CD4-positive, alpha-beta memory T cell (primary cell): ENCODE measurements at regions not wholly inside any gene's neighbourhood (a gene's known extent, or its start where the extent isn't known, plus 50 kb on each side); places are given as distances from the start of the nearest gene placed in this dataset.

Experiments used
- CTCF ChIA-PET: fragments of 350-600 bp; sonication (Branson Sonifier 250); formaldehyde crosslinking; loops from one replicate; lab custom pipeline; 2021; ENCODE audit warnings: inconsistent platforms; ENCODE audit not compliant: partially characterized antibody; lab: Charles Lee
- POLR2A ChIA-PET: fragments of 350-600 bp; sonication (Branson Sonifier 250); formaldehyde crosslinking; loops from one replicate; lab custom pipeline; 2021; ENCODE audit not compliant: partially characterized antibody; lab: Charles Lee
- DNase-seq, 5 donors: peaks; one replicate each; pipeline versions ENCODE4 v3.0.0 to v3.0.0-alpha.2; 2020 to 2022; ENCODE audit warnings: mixed read lengths in 1 of 5
- H3K27ac ChIP-seq: one replicate; pipeline ENCODE4 v1.7.0; 2013; ENCODE audit warnings: low read depth, low read length
- H3K27me3 ChIP-seq: 2 replicates; pipeline ENCODE4 v1.7.0; 2013; ENCODE audit warnings: mild to moderate bottlenecking, low read length, moderate library complexity; ENCODE audit not compliant: insufficient read depth
- H3K36me3 ChIP-seq: 2 replicates; pipeline ENCODE4 v1.7.0; 2013; ENCODE audit warnings: mild to moderate bottlenecking, low read length, moderate library complexity; ENCODE audit not compliant: insufficient read depth
- H3K4me1 ChIP-seq: 2 replicates; pipeline ENCODE4 v1.7.0; 2013; ENCODE audit warnings: mild to moderate bottlenecking, low read length, moderate library complexity; ENCODE audit not compliant: insufficient read depth
- H3K4me3 ChIP-seq, 2 donors: one replicate each; pipeline ENCODE4 v1.7.0; 2013; ENCODE audit warnings: low read length in 2 of 2, mild to moderate bottlenecking in 1 of 2
- H3K9me3 ChIP-seq, 2 donors: one replicate each; pipeline ENCODE4 v1.7.0; 2013; ENCODE audit warnings: low read length in 2 of 2, control low read depth in 1 of 2; ENCODE audit not compliant: control insufficient read depth in 1 of 2
- H3K27ac Mint-ChIP-seq, 7 donors: one replicate each; pipeline ENCODE4 v1.8.0; 2020 to 2021; ENCODE audit warnings: mixed read lengths in 7 of 7, mild to moderate bottlenecking in 6 of 7, inconsistent platforms in 3 of 7, moderate library complexity in 3 of 7
- H3K27me3 Mint-ChIP-seq, 2 donors: one replicate each; pipeline ENCODE4 v1.8.0; 2020 to 2021; ENCODE audit warnings: mixed read lengths in 2 of 2
- H3K36me3 Mint-ChIP-seq, 2 donors: one replicate each; pipeline ENCODE4 v1.8.0; 2020 to 2021; ENCODE audit warnings: mixed read lengths in 2 of 2, inconsistent platforms in 1 of 2, mild to moderate bottlenecking in 1 of 2
- H3K4me1 Mint-ChIP-seq, 4 donors: one replicate each; pipeline ENCODE4 v1.8.0; 2020 to 2021; ENCODE audit warnings: mixed read lengths in 4 of 4, mild to moderate bottlenecking in 1 of 4
- H3K4me3 Mint-ChIP-seq, 8 donors: one replicate each; pipeline ENCODE4 v1.8.0; 2020 to 2021; ENCODE audit warnings: mixed read lengths in 8 of 8, mild to moderate bottlenecking in 7 of 8, moderate library complexity in 6 of 8, inconsistent platforms in 3 of 8
- H3K9me3 Mint-ChIP-seq, 8 donors: one replicate each; pipeline ENCODE4 v1.8.0; 2020 to 2021; ENCODE audit warnings: mixed read lengths in 8 of 8, mild to moderate bottlenecking in 5 of 8, inconsistent platforms in 3 of 8, moderate library complexity in 1 of 8
- intact Hi-C: fragments of 100-400 bp; cut with micrococcal nuclease; formaldehyde crosslinking; loops from one replicate; pipeline ENCODE4 v1.15.1; 2023

DNA sequence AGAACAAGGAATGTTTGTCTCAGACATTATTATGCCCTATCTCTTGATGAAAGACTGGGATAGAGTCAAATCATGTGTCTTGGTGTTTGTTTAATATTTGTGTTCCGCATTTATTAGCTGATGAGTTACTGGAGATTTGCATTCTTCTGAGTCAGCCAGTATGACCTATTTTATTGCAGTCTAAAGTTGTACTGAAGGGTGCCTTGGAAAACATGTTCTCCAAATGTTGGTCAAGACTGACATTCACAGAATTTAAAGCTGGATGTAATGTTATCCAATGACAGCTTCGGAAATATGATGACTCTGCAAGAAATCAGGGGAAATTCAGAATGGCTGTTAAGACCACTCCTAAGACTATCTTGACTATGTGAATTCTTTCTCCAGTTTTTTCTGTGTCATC is 134.0 kb downstream of the KCNRG start:
- no peaks in the 10 kb centered on the region for H3K36me3 Mint-ChIP-seq
- no peak overlapping the region for H3K4me3 ChIP-seq
- H3K36me3 ChIP-seq: no peaks in the 10 kb centered on the region
- H3K27ac ChIP-seq: no peak overlapping the region
- ChIA-PET CTCF (interaction anchor here (1.0 to 1.4 kb wide), 2 partner anchors 23 to 152 kb away, joined by 3 to 4 read pairs; partner anchors contain the start of gene TRIM13), POLR2A (interaction anchor here (0.9 to 1.3 kb wide), 3 partner anchors 20 to 67 kb away, joined by 3 to 4 read pairs (median 4); no protein-coding TSS in a partner anchor)
- H3K4me1 Mint-ChIP-seq: peaks cover 17 to 27% (median 22%) of the 10 kb centered on the region in 4 donors
- no peaks in the 10 kb centered on the region for H3K27me3 Mint-ChIP-seq
- H3K9me3 Mint-ChIP-seq: peaks cover 0 to 2% (median 0%) of the 10 kb centered on the region in 8 donors
- DNase-seq: no peak
- H3K9me3 ChIP-seq: no peaks in the 10 kb centered on the region
- H3K27me3 ChIP-seq: no peaks in the 10 kb centered on the region
- intact Hi-C loops: no loop called here
- H3K27ac Mint-ChIP-seq: no peak overlapping the region
- peaks cover 26% of the 10 kb centered on the region for H3K4me1 ChIP-seq
- no peak overlapping the region for H3K4me3 Mint-ChIP-seq

GRCh38 chr13:50149932-50150331 is 134.7 kb downstream of the KCNRG start:
- Mint-ChIP-seq H3K9me3 (peaks cover 0 to 2% (median 0%) of the 10 kb centered on the region in 8 donors), H3K4me3 (no peak overlapping the region), H3K27me3 (no peaks in the 10 kb centered on the region), H3K27ac (no peak overlapping the region), H3K4me1 (peaks cover 17 to 27% (median 22%) of the 10 kb centered on the region in 4 donors), H3K36me3 (no peaks in the 10 kb centered on the region)
- intact Hi-C loops: loop anchor here (5.0 kb wide), 1 partner anchor 87 kb away; no protein-coding TSS in a partner anchor
- Histone ChIP-seq H3K27me3 (no peaks in the 10 kb centered on the region), H3K27ac (no peak overlapping the region), H3K36me3 (no peaks in the 10 kb centered on the region), H3K4me1 (peaks cover 26% of the 10 kb centered on the region), H3K9me3 (no peaks in the 10 kb centered on the region), H3K4me3 (no peak overlapping the region)
- ChIA-PET POLR2A (interaction anchor here (0.9 to 1.3 kb wide), 3 partner anchors 21 to 67 kb away, joined by 3 to 4 read pairs (median 4); no protein-coding TSS in a partner anchor), CTCF (interaction anchor here (1.0 to 1.4 kb wide), 2 partner anchors 24 to 153 kb away, joined by 3 to 4 read pairs; partner anchors contain the start of gene TRIM13)
- no peak for DNase-seq

- Histone ChIP-seq H3K27ac (peak overlapping the region; percentile 8), H3K9me3 (no peaks in the 10 kb centered on the region), H3K27me3 (no peaks in the 10 kb centered on the region), H3K4me3 (peak overlapping the region; percentile 25 to 27), H3K4me1 (peaks cover 26% of the 10 kb centered on the region), H3K36me3 (no peaks in the 10 kb centered on the region)
- Mint-ChIP-seq H3K36me3 (no peaks in the 10 kb centered on the region), H3K27me3 (no peaks in the 10 kb centered on the region), H3K9me3 (peaks cover 0 to 2% (median 0%) of the 10 kb centered on the region in 8 donors), H3K4me1 (peaks cover 17 to 27% (median 22%) of the 10 kb centered on the region in 4 donors), H3K27ac (peak overlapping the region; percentile 49 to 88 (median 81)), H3K4me3 (peak overlapping the region; percentile 72 to 94 (median 84))
- CTCF ChIA-PET: interaction anchor here (0.7 to 1.6 kb wide), 2 partner anchors 21 to 67 kb away, joined by 3 to 4 read pairs; no protein-coding TSS in a partner anchor
- DNase-seq: peak in 2 of 5 donors; percentile 8 to 19
- POLR2A ChIA-PET: interaction anchor here (0.5 to 2.3 kb wide), 5 partner anchors 21 to 84 kb away, joined by 3 to 23 read pairs (median 7); no protein-coding TSS in a partner anchor
- intact Hi-C loops: loop anchor here (2.0 to 5.0 kb wide), 2 partner anchors 27 to 85 kb away; no protein-coding TSS in a partner anchor
Observed at GRCh38 chr13:50152224-50152623, 137.0 kb downstream of the KCNRG start.

GRCh38 chr13:50152655-50153309 is 137.5 kb downstream of the KCNRG start:
- Mint-ChIP-seq H3K9me3 (peaks cover 0 to 2% (median 0%) of the 10 kb centered on the region in 8 donors), H3K27ac (peak overlapping the region; percentile 49 to 88 (median 81)), H3K4me3 (peak overlapping the region; percentile 72 to 94 (median 84)), H3K36me3 (no peaks in the 10 kb centered on the region), H3K27me3 (no peaks in the 10 kb centered on the region), H3K4me1 (peaks cover 17 to 27% (median 22%) of the 10 kb centered on the region in 4 donors)
- H3K4me1 ChIP-seq: peaks cover 26% of the 10 kb centered on the region
- ChIA-PET CTCF (interaction anchor here (1.5 to 1.6 kb wide), 2 partner anchors 22 to 116 kb away, joined by 3 to 4 read pairs; no protein-coding TSS in a partner anchor), POLR2A (interaction anchor here (0.5 to 2.3 kb wide), 6 partner anchors 22 to 96 kb away, joined by 3 to 23 read pairs (median 6); no protein-coding TSS in a partner anchor)
- H3K9me3 ChIP-seq: no peaks in the 10 kb centered on the region
- H3K27ac ChIP-seq: peak overlapping the region; percentile 8
- peak in 1 of 5 donors; percentile 6 for DNase-seq
- intact Hi-C loops: loop anchor here (2.0 to 5.0 kb wide), 2 partner anchors 28 to 85 kb away; no protein-coding TSS in a partner anchor
- H3K36me3 ChIP-seq: no peaks in the 10 kb centered on the region
- H3K4me3 ChIP-seq: peak overlapping the region; percentile 25 to 27
- no peaks in the 10 kb centered on the region for H3K27me3 ChIP-seq

GRCh38 chr13:50153401-50153800 is 138.2 kb downstream of the KCNRG start:
- H3K9me3 ChIP-seq: no peaks in the 10 kb centered on the region
- peak overlapping the region in 1 of 2 donors; percentile 9 for H3K4me3 ChIP-seq
- H3K9me3 Mint-ChIP-seq: peaks cover 0 to 2% (median 0%) of the 10 kb centered on the region in 8 donors
- no peaks in the 10 kb centered on the region for H3K36me3 Mint-ChIP-seq
- DNase-seq: no peak
- peaks cover 26% of the 10 kb centered on the region for H3K4me1 ChIP-seq
- no peaks in the 10 kb centered on the region for H3K27me3 Mint-ChIP-seq
- ChIA-PET CTCF (interaction anchor here (1.5 to 1.6 kb wide), 2 partner anchors 22 to 115 kb away, joined by 3 to 4 read pairs; no protein-coding TSS in a partner anchor), POLR2A (interaction anchor here (1.4 to 2.3 kb wide), 4 partner anchors 22 to 83 kb away, joined by 5 to 23 read pairs (median 8); no protein-coding TSS in a partner anchor)
- no peak overlapping the region for H3K27ac ChIP-seq
- H3K4me1 Mint-ChIP-seq: peaks cover 17 to 27% (median 22%) of the 10 kb centered on the region in 4 donors
- intact Hi-C loops: loop anchor here (2.0 to 5.0 kb wide), 2 partner anchors 29 to 84 kb away; no protein-coding TSS in a partner anchor
- peak overlapping the region; percentile 72 to 94 (median 84) for H3K4me3 Mint-ChIP-seq
- H3K27me3 ChIP-seq: no peaks in the 10 kb centered on the region
- H3K36me3 ChIP-seq: no peaks in the 10 kb centered on the region
- H3K27ac Mint-ChIP-seq: peak overlapping the region; percentile 9 to 88 (median 77)

GRCh38 chr13:50153876-50154275 is 138.6 kb downstream of the KCNRG start:
- Mint-ChIP-seq H3K27ac (peak overlapping the region in 1 of 7 donors; percentile 43), H3K9me3 (peaks cover 0 to 2% (median 0%) of the 10 kb centered on the region in 8 donors), H3K4me3 (peak overlapping the region in 3 of 8 donors; percentile 17 to 94 (median 25)), H3K27me3 (peaks cover 0 to 2% of the 10 kb centered on the region in 2 donors), H3K4me1 (peaks cover 17 to 27% (median 22%) of the 10 kb centered on the region in 4 donors), H3K36me3 (no peaks in the 10 kb centered on the region)
- ChIA-PET CTCF (interaction anchor here (1.5 kb wide), 1 partner anchor 115 kb away, joined by 3 read pairs; no protein-coding TSS in a partner anchor), POLR2A (interaction anchor here (1.6 to 2.3 kb wide), 2 partner anchors 73 to 83 kb away, joined by 5 to 9 read pairs; no protein-coding TSS in a partner anchor)
- no peak for DNase-seq
- intact Hi-C loops: loop anchor here (2.0 to 5.0 kb wide), 2 partner anchors 29 to 83 kb away; no protein-coding TSS in a partner anchor
- no peaks in the 10 kb centered on the region for H3K9me3 ChIP-seq
- H3K4me3 ChIP-seq: no peak overlapping the region
- no peaks in the 10 kb centered on the region for H3K27me3 ChIP-seq
- H3K36me3 ChIP-seq: no peaks in the 10 kb centered on the region
- H3K27ac ChIP-seq: no peak overlapping the region
- H3K4me1 ChIP-seq: peaks cover 26% of the 10 kb centered on the region
